NT2/D1 (cell line): ENCODE measurements at regions not wholly inside any gene's neighbourhood (a gene's known extent, or its start where the extent isn't known, plus 50 kb on each side); places are given as distances from the start of the nearest gene placed in this dataset.

ENCODE experiments used
- DNase-seq: peaks from one replicate; pipeline ENCODE4 v3.0.0-alpha.2; 2011; ENCODE audit warnings: low read depth, low spot score
- H3K27me3 ChIP-seq: 2 replicates; pipeline ENCODE4 v1.6.0; 2011; ENCODE audit warnings: mild to moderate bottlenecking; ENCODE audit not compliant: insufficient read length, insufficient read depth
- H3K36me3 ChIP-seq: 2 replicates; pipeline ENCODE4 v1.6.1; 2011; ENCODE audit warnings: mild to moderate bottlenecking, low read length, mixed read lengths; ENCODE audit not compliant: insufficient read depth, insufficient read length
- H3K4me1 ChIP-seq: 2 replicates; pipeline ENCODE4 v1.5.1; 2011; ENCODE audit not compliant: insufficient read depth, insufficient read length
- H3K4me3 ChIP-seq: 2 replicates; pipeline ENCODE4 v1.5.1; 2011; ENCODE audit warnings: low read depth; ENCODE audit not compliant: insufficient read length
- H3K9ac ChIP-seq: 2 replicates; pipeline ENCODE4 v1.6.0; 2011; ENCODE audit warnings: low read depth; ENCODE audit not compliant: insufficient read length
- H3K9me3 ChIP-seq: 2 replicates; pipeline ENCODE4 v1.5.1; 2011; ENCODE audit warnings: mild to moderate bottlenecking, low read length; ENCODE audit not compliant: insufficient read depth
- SUZ12 ChIP-seq: IDR thresholded peaks from 2 replicates; pipeline ENCODE4 v1.6.1; 2011; ENCODE audit not compliant: insufficient read length, insufficient read depth; ENCODE audit errors: extremely low read depth
- YY1 ChIP-seq: IDR thresholded peaks from 2 replicates; pipeline ENCODE4 v1.6.1; 2011; ENCODE audit not compliant: insufficient read length, insufficient read depth
- ZNF274 ChIP-seq: IDR thresholded peaks from 2 replicates; pipeline ENCODE4 v1.6.1; 2011; ENCODE audit warnings: mild to moderate bottlenecking, low read depth, low read length

DNA sequence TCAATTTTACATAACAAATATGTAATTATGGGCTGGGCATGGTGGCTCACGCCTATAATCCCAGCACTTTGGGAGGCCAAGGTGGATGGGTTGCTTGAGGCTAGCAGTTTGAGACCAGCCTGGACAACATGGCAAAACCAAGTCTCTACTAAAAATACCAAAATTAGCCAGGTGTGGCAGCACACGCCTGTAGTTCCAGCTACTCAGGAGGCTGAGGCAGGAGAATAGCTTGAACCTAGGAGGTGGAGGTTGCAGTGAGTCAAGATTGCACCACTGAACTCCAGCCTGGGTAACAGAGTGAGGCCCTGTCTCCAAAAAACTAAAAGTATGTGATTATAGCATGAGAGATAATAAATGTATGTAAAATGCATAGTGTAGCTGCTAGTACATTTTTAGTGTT lies 229.0 kb downstream of the PPARGC1A start:
- no peak overlapping the region for H3K9ac ChIP-seq
- H3K36me3 ChIP-seq: no peaks in the 10 kb centered on the region
- no peak overlapping the region for H3K4me3 ChIP-seq
- no peaks in the 10 kb centered on the region for H3K4me1 ChIP-seq
- DNase-seq: no peak
- H3K27me3 ChIP-seq: no peaks in the 10 kb centered on the region
- TF ChIP-seq SUZ12 (no peak), ZNF274 (no peak)
- no peaks in the 10 kb centered on the region for H3K9me3 ChIP-seq

DNA sequence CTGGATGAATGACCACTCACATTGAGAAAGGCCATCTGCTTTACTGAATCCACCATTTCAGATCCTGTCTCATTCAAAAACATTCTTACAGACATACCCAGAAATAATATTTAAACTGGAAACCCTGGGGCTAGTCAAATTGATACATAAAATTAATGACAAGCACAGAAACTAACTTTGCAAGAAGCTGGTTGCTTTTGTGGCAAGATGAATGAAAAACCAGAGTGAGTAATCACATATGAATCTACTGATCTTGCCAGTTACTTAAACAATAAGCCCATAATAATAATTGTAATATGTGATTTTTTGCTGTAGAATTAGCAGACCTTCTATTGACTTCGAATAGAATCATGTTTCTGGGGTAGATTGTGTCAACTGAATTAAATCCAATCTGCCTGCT lies 235.1 kb downstream of the PPARGC1A start:
- DNase-seq: no peak

DNA sequence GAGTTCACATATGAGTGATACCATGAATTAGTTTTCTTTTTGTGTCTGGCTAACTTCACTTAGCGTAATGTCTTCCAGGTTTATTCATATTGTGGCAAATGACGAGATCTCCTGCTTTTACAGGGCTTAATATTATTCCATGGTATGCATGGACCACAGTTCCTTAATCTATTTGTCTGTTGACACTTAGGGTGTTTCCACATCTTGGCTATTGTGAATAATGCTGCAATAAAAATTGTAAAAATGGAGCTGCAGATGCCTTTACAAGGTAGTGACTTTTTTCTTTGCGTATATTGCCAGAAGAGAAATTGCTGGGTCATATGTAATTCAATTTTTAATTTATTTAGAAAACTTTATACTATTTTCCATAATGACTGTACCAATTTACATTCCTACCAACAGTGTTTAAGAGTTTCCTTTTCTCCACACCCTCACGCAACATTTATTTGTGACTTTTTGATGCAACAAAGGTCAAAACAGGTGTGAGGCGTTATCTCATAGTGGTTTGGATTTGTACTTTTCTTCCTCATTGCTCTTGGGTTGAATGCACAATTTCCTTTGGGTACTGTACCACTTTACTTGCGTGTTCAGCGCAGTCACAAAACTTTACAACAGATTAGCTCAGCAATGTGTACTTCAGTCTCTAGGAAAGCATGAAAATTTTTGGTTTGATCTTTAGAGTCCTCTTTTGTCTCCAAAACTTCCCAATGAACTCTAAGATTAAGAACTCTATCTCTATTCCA lies 240.8 kb downstream of the PPARGC1A start:
- TF ChIP-seq ZNF274: no peak
- no peak for TF ChIP-seq SUZ12
- TF ChIP-seq YY1: no peak
- H3K9ac ChIP-seq: no peak overlapping the region
- no peak overlapping the region for H3K4me3 ChIP-seq
- no peaks in the 10 kb centered on the region for H3K4me1 ChIP-seq
- H3K36me3 ChIP-seq: no peaks in the 10 kb centered on the region
- H3K27me3 ChIP-seq: no peaks in the 10 kb centered on the region
- peaks cover 6% of the 10 kb centered on the region for H3K9me3 ChIP-seq
- no peak for DNase-seq

More for the DNA sequence above, 235.1 kb downstream of the PPARGC1A start:
- Histone ChIP-seq H3K4me3 (no peak overlapping the region), H3K27me3 (no peaks in the 10 kb centered on the region), H3K36me3 (no peaks in the 10 kb centered on the region), H3K9ac (no peak overlapping the region), H3K4me1 (no peaks in the 10 kb centered on the region), H3K9me3 (no peaks in the 10 kb centered on the region)
- no peak for TF ChIP-seq SUZ12
- no peak for TF ChIP-seq YY1
- TF ChIP-seq ZNF274: no peak

DNA sequence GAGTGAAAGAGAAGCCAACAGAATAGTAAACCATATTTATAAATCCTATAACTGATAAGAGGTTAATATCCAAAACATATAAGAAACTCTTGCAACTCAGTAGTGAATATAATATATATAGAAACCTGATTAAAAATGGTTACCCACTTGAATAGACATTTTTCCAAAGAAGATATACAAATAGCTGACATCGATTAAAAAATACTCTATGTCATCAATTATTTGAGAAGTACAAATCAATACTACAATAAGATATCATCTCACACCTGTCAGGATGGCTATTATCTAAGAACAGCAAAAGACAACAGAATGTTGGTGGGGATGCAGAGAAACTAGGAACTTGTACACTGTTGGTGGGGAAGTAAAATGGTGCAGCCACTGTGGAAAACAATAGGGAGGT lies 254.4 kb downstream of the PPARGC1A start:
- TF ChIP-seq YY1 (no peak), SUZ12 (no peak), ZNF274 (no peak)
- no peak for DNase-seq
- H3K4me3 ChIP-seq: no peak overlapping the region
- no peaks in the 10 kb centered on the region for H3K9me3 ChIP-seq
- no peaks in the 10 kb centered on the region for H3K4me1 ChIP-seq
- no peak overlapping the region for H3K9ac ChIP-seq
- H3K36me3 ChIP-seq: no peaks in the 10 kb centered on the region
- H3K27me3 ChIP-seq: no peaks in the 10 kb centered on the region

DNA sequence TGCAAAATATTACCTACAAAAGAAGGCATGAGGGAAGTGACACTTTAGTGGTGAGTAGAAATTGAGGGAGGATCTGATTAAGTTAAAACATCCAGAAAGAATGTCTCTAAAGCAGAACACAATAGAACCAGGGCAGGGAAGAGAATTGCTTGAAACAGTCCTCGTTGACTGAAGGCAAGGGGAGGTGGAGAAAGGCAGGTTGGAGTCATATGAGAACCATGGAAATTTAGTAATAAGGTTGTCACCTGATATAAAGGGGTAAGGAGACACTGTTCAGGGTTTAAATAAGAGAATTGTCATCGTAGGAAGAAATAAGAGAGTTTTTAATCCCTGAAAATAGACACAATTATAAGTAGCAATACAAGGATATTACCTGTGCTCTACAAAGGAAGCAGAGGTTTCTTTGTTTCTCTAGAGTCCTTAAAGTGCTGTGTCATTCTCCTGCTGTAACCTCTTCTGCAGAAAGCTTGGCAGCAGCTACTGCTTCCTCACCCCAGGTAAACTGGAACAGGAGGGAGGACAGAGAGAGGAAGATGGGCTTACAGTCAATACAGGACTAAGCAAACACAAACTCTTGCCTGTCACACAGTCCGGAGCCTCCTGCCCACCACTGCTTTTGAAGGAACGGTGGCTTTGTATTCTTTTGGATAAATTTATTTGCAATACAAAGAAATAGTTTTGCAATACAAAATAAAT lies 258.4 kb downstream of the PPARGC1A start:
- Histone ChIP-seq H3K36me3 (no peaks in the 10 kb centered on the region), H3K27me3 (no peaks in the 10 kb centered on the region), H3K9me3 (no peaks in the 10 kb centered on the region), H3K9ac (no peak overlapping the region), H3K4me3 (no peak overlapping the region), H3K4me1 (no peaks in the 10 kb centered on the region)
- TF ChIP-seq YY1 (no peak), ZNF274 (no peak), SUZ12 (no peak)
- no peak for DNase-seq

DNA sequence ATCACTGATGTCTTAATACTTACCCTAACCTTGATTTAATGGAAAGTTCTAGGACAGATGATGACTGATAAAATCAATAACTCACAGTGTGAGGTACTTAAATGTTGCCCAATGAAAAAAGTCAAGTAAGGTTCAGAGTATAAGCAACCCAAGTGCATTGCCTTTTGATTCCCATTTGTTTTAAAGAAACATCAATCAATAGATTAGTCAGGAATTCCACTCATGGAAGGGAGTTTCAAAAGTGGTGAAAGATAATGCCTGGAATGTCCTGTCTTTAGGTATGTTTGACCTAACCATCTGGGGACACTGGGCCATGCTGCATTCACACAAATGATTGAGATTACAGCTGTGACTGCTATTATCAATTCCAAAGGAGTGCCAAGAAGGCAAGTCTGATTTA lies 259.7 kb downstream of the PPARGC1A start:
- H3K4me1 ChIP-seq: no peaks in the 10 kb centered on the region
- no peak overlapping the region for H3K9ac ChIP-seq
- no peak overlapping the region for H3K4me3 ChIP-seq
- no peak for DNase-seq
- no peaks in the 10 kb centered on the region for H3K9me3 ChIP-seq
- H3K27me3 ChIP-seq: no peaks in the 10 kb centered on the region
- H3K36me3 ChIP-seq: no peaks in the 10 kb centered on the region
- TF ChIP-seq ZNF274 (no peak), YY1 (no peak), SUZ12 (no peak)

DNA sequence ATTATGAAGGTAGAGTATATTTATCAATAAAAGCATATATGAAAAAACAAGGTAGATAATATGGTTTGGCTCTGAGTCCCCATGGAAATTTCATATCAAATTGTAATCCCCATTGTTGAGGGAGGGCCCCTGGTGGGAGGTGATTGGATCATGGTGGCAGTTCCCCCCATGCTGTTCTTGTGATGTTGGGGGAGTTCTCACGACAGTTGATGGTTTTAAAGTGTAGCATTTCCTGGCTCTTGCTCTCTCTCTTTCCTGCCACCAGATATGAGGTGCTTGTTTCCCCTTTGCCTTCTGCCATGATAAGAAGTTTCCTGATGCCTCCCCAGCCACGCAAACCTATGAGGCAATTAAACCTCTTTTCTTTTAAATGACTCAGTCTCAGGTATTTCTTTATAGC lies 260.4 kb downstream of the PPARGC1A start:
- Histone ChIP-seq H3K4me3 (no peak overlapping the region), H3K4me1 (no peaks in the 10 kb centered on the region), H3K9me3 (no peaks in the 10 kb centered on the region), H3K9ac (no peak overlapping the region), H3K36me3 (no peaks in the 10 kb centered on the region), H3K27me3 (no peaks in the 10 kb centered on the region)
- no peak for TF ChIP-seq YY1
- no peak for TF ChIP-seq ZNF274
- TF ChIP-seq SUZ12: no peak
- no peak for DNase-seq
